Endothelial cell of umbilical vein (primary cell): ENCODE measurements at regions not wholly inside any gene's neighbourhood (a gene's known extent, or its start where the extent isn't known, plus 50 kb on each side); places are given as distances from the start of the nearest gene placed in this dataset.

Experiments
- CTCF ChIP-seq, 2 donors: IDR thresholded peaks; 1 replicate in 1 of 2; 2 replicates in 1 of 2; pipeline ENCODE4 v1.5.1; 2011; ENCODE audit warnings: low read length in 2 of 2, mild to moderate bottlenecking in 2 of 2, moderate library complexity in 2 of 2, control low read depth in 1 of 2, inconsistent platforms in 1 of 2, low read depth in 1 of 2; ENCODE audit not compliant: insufficient read depth in 1 of 2; ENCODE audit errors: extremely low read depth in 1 of 2
- EZH2 ChIP-seq: IDR thresholded peaks from 2 replicates; pipeline ENCODE4 v1.6.1; 2012; ENCODE audit warnings: borderline replicate concordance, low read depth, mild to moderate bottlenecking, moderate library complexity, low read length, inconsistent platforms; ENCODE audit not compliant: severe bottlenecking
- FOS ChIP-seq: IDR thresholded peaks from 2 replicates; pipeline ENCODE4 v1.6.1; 2011; ENCODE audit warnings: mild to moderate bottlenecking, low read length, moderate library complexity, borderline replicate concordance; ENCODE audit not compliant: insufficient read depth
- GATA2 ChIP-seq: IDR thresholded peaks from 2 replicates; pipeline ENCODE4 v1.7.0; 2011; ENCODE audit warnings: low read depth, mild to moderate bottlenecking, moderate library complexity, mixed read lengths, low read length; ENCODE audit not compliant: insufficient read length, insufficient read depth
- JUN ChIP-seq: IDR thresholded peaks from 2 replicates; pipeline ENCODE4 v1.6.1; 2011; ENCODE audit warnings: borderline replicate concordance, low read depth; ENCODE audit not compliant: insufficient read length, insufficient read depth
- MAX ChIP-seq: IDR thresholded peaks from 2 replicates; pipeline ENCODE4 v1.6.1; 2011; ENCODE audit not compliant: insufficient read depth, insufficient read length
- MYC ChIP-seq: IDR thresholded peaks from one replicate; pipeline ENCODE4 v1.6.1; 2011; ENCODE audit warnings: mild to moderate bottlenecking, low read depth, low read length
- POLR2A ChIP-seq: IDR thresholded peaks from 2 replicates; pipeline ENCODE4 v1.6.1; 2012; ENCODE audit warnings: low read depth, mild to moderate bottlenecking, control low read depth, low read length
- POLR2AphosphoS5 ChIP-seq: IDR thresholded peaks from 2 replicates; pipeline ENCODE4 v1.6.1; 2012; ENCODE audit warnings: low read depth, mild to moderate bottlenecking, control low read depth, low read length, moderate library complexity; ENCODE audit not compliant: insufficient read depth

- TF ChIP-seq EZH2 (no peak), CTCF (IDR thresholded peaks at IDR 0.05; ENCODE audit: extremely low read depth in 1 of 2, insufficient read depth in 1 of 2, low read depth in 1 of 2, low read length in 2 of 2) (no peak), POLR2A (no peak), FOS (no peak), MYC (no peak), POLR2AphosphoS5 (no peak), JUN (no peak), MAX (no peak), GATA2 (no peak)
Measured at GRCh38 chr20:22288156-22288555, 296.2 kb downstream of the FOXA2 start.
